Testis (tissue), 2 donors: ENCODE measurements at regions not wholly inside any gene's neighbourhood (a gene's known extent, or its start where the extent isn't known, plus 50 kb on each side); places are given as distances from the start of the nearest gene placed in this dataset.

Experiments
- DNase-seq: peaks from one replicate; pipeline ENCODE4 v3.0.0-alpha.2; 2019
- H3K27ac ChIP-seq, 2 donors: fragments of 200-600 bp; sonication (generic); one replicate each; pipeline ENCODE4 v1.5.1; 2019
- H3K27me3 ChIP-seq: fragments of 200-600 bp; sonication (generic); one replicate; pipeline ENCODE4 v1.5.1; 2019
- H3K36me3 ChIP-seq: fragments of 200-600 bp; sonication (generic); one replicate; pipeline ENCODE4 v1.5.1; 2017; ENCODE audit warnings: low read depth; ENCODE audit errors: missing control alignments
- H3K4me1 ChIP-seq: fragments of 200-600 bp; sonication (generic); one replicate; pipeline ENCODE4 v1.5.1; 2019
- H3K4me3 ChIP-seq, 2 donors: fragments of 200-600 bp; sonication (generic); one replicate each; pipeline ENCODE4 v1.5.1; 2017 to 2019
- H3K9me3 ChIP-seq: fragments of 200-600 bp; sonication (generic); one replicate; pipeline ENCODE4 v1.5.1; 2017
- CTCF ChIP-seq, 3 experiments: fragments of 450-650 bp in 2 of 3; fragments of 200-600 bp in 1 of 3; sonication (generic) in 1 of 3; IDR thresholded peaks; one replicate each; pipeline ENCODE4 v1.5.1; 2016 to 2019; ENCODE audit warnings: antibody characterized with exemption in 3 of 3, mild to moderate bottlenecking in 2 of 3, moderate library complexity in 1 of 3
- POLR2A ChIP-seq: fragments of 450-650 bp; IDR thresholded peaks from one replicate; pipeline ENCODE4 v1.6.1; 2017; ENCODE audit warnings: antibody characterized with exemption, mild to moderate bottlenecking, moderate library complexity
- WGBS, 2 donors: methylation state at CpG; one replicate each; pipeline ENCODE4 v1.1.5; 2018; 5-methylcytosine and 5-hydroxymethylcytosine counted together
- intact Hi-C: fragments of 100-400 bp; cut with DNase I; formaldehyde crosslinking; loops from one replicate; pipeline ENCODE4 v1.15.1; 2023; ENCODE audit warnings: low total_unique reads

- Histone ChIP-seq H3K4me1 (no peaks in the 10 kb centered on the region), H3K27ac (no peak overlapping the region), H3K4me3 (no peak overlapping the region), H3K9me3 (no peaks in the 10 kb centered on the region), H3K36me3 (no peaks in the 10 kb centered on the region), H3K27me3 (no peaks in the 10 kb centered on the region)
- intact Hi-C loops = no loop called here
- TF ChIP-seq POLR2A (no peak), CTCF (IDR thresholded peaks at IDR 0.05) (no peak)
- no peak for DNase-seq
- WGBS, 2 donors = 76 to 83% methylated on average over 3 of the region's 3 CpGs
Measured at GRCh38 chr4:11702886-11703557, 274.3 kb upstream of the HS3ST1 start.

GRCh38 chr4:11701966-11702725 is 273.5 kb upstream of the HS3ST1 start:
- H3K36me3 ChIP-seq = no peaks in the 10 kb centered on the region
- no peak overlapping the region for H3K27ac ChIP-seq
- H3K9me3 ChIP-seq = no peaks in the 10 kb centered on the region
- WGBS, 2 donors = 86 to 93% methylated on average over 14 of the region's 14 CpGs
- no peak overlapping the region for H3K4me3 ChIP-seq
- no peak for DNase-seq
- no peaks in the 10 kb centered on the region for H3K4me1 ChIP-seq
- intact Hi-C loops = no loop called here
- TF ChIP-seq POLR2A (no peak), CTCF (IDR thresholded peaks at IDR 0.05) (no peak)
- H3K27me3 ChIP-seq = no peaks in the 10 kb centered on the region

- no peak overlapping the region for H3K27ac ChIP-seq
- no peaks in the 10 kb centered on the region for H3K9me3 ChIP-seq
- 89 to 91% methylated on average over 3 of the region's 3 CpGs for WGBS, 2 donors
- TF ChIP-seq POLR2A = no peak
- no peak for TF ChIP-seq CTCF (IDR thresholded peaks at IDR 0.05)
- H3K4me3 ChIP-seq = no peak overlapping the region
- no peak for DNase-seq
- no peaks in the 10 kb centered on the region for H3K36me3 ChIP-seq
- intact Hi-C loops = no loop called here
- no peaks in the 10 kb centered on the region for H3K4me1 ChIP-seq
- H3K27me3 ChIP-seq = no peaks in the 10 kb centered on the region
Measured at GRCh38 chr4:11700751-11701226, 272.1 kb upstream of the HS3ST1 start.

- TF ChIP-seq POLR2A (no peak), CTCF (IDR thresholded peaks at IDR 0.05) (no peak)
- no peak overlapping the region for H3K4me3 ChIP-seq
- 64 to 70% methylated on average over 5 of the region's 5 CpGs for WGBS, 2 donors
- H3K36me3 ChIP-seq = no peaks in the 10 kb centered on the region
- H3K9me3 ChIP-seq = no peaks in the 10 kb centered on the region
- no peaks in the 10 kb centered on the region for H3K4me1 ChIP-seq
- no peak for DNase-seq
- intact Hi-C loops = no loop called here
- no peak overlapping the region for H3K27ac ChIP-seq
- no peaks in the 10 kb centered on the region for H3K27me3 ChIP-seq
Measured at GRCh38 chr4:11698846-11699590, 270.3 kb upstream of the HS3ST1 start.
